ENCODE measurements at regions not wholly inside any gene's neighbourhood (a gene's known extent, or its start where the extent isn't known, plus 50 kb on each side); places are given as distances from the start of the nearest gene placed in this dataset.

- H3K27me3 ChIP-seq: no peaks in the 10 kb centered on the region
- no peaks in the 10 kb centered on the region for H4K20me1 ChIP-seq
- no peak overlapping the region for H3K4me2 ChIP-seq
- H3K9ac ChIP-seq: no peak overlapping the region
- no peak for TF ChIP-seq Cebpa-rat (IDR thresholded peaks at IDR 0.05)
- no peak overlapping the region for H3K27ac ChIP-seq
- H3K4me1 ChIP-seq: peaks cover 0 to 4% (median 0%) of the 10 kb centered on the region in 10 experiments; a peak in 2 of 20 replicates
- no peak overlapping the region for H3K4me3 ChIP-seq
- no peaks in the 10 kb centered on the region for H3K36me3 ChIP-seq
- H3K9me3 ChIP-seq (replicated peaks in 1 of 11): no peaks in the 10 kb centered on the region
Observed at GRCh38 chr2:147096671-147097070, 748.2 kb upstream of the ACVR2A start.

DNA sequence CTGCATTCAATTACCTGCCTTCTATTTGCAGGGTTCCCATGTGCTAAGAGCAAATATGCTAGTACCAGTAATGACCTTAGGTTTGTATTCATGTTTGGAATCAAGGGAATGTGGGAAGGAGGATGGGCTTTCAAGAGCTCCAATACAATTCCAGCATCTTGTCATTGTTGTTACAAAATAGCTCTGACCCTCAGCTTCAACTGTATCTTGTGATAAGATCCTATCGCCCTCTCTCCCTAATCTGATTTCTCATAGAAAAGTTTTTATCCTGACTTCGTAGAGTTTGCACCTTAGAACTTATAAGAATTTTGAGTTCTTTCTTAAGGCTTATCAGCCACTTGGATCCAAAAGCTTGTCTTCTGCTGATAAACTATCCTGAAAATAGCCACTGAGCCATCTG is 749.5 kb upstream of the ACVR2A start:
- Histone ChIP-seq H3K9ac (no peak overlapping the region), H3K4me2 (no peak overlapping the region), H3K27ac (no peak overlapping the region), H3K4me3 (no peak overlapping the region), H3K27me3 (no peaks in the 10 kb centered on the region), H3K36me3 (no peaks in the 10 kb centered on the region), H3K4me1 (peaks cover 0 to 4% (median 0%) of the 10 kb centered on the region in 10 experiments; a peak in 2 of 20 replicates), H4K20me1 (no peaks in the 10 kb centered on the region), H3K9me3 (replicated peaks in 1 of 11) (no peaks in the 10 kb centered on the region)
- no peak for TF ChIP-seq Cebpa-rat (IDR thresholded peaks at IDR 0.05)

GRCh38 chr2:147094077-147094476 is 750.8 kb upstream of the ACVR2A start:
- no peak for TF ChIP-seq Cebpa-rat (IDR thresholded peaks at IDR 0.05)
- Histone ChIP-seq H3K4me2 (no peak overlapping the region), H3K4me1 (peaks cover 0 to 4% (median 0%) of the 10 kb centered on the region in 10 experiments; a peak in 2 of 20 replicates), H3K4me3 (no peak overlapping the region), H3K9me3 (replicated peaks in 1 of 11) (no peaks in the 10 kb centered on the region), H3K9ac (no peak overlapping the region), H3K36me3 (no peaks in the 10 kb centered on the region), H4K20me1 (no peaks in the 10 kb centered on the region), H3K27ac (no peak overlapping the region), H3K27me3 (no peaks in the 10 kb centered on the region)

GRCh38 chr2:147092266-147092665 is 752.6 kb upstream of the ACVR2A start:
- Histone ChIP-seq H3K36me3 (no peaks in the 10 kb centered on the region), H3K4me3 (no peak overlapping the region), H3K4me2 (no peak overlapping the region), H3K9me3 (replicated peaks in 1 of 11) (no peaks in the 10 kb centered on the region), H3K4me1 (no peaks in the 10 kb centered on the region), H3K27me3 (no peaks in the 10 kb centered on the region), H3K27ac (no peak overlapping the region), H3K9ac (no peak overlapping the region), H4K20me1 (no peaks in the 10 kb centered on the region)
- TF ChIP-seq Cebpa-rat (IDR thresholded peaks at IDR 0.05): no peak

GRCh38 chr2:147091448-147091847 is 753.4 kb upstream of the ACVR2A start:
- H3K36me3 ChIP-seq: no peaks in the 10 kb centered on the region
- no peak overlapping the region for H3K27ac ChIP-seq
- no peak overlapping the region for H3K4me3 ChIP-seq
- no peak overlapping the region for H3K9ac ChIP-seq
- H3K9me3 ChIP-seq (replicated peaks in 1 of 11): no peaks in the 10 kb centered on the region
- H3K4me1 ChIP-seq: no peaks in the 10 kb centered on the region
- no peaks in the 10 kb centered on the region for H4K20me1 ChIP-seq
- H3K27me3 ChIP-seq: no peaks in the 10 kb centered on the region
- H3K4me2 ChIP-seq: no peak overlapping the region
- TF ChIP-seq Cebpa-rat (IDR thresholded peaks at IDR 0.05): no peak

GRCh38 chr2:147088871-147089270 is 756.0 kb upstream of the ACVR2A start:
- Histone ChIP-seq H3K36me3 (no peaks in the 10 kb centered on the region), H3K4me2 (no peak overlapping the region), H3K9ac (no peak overlapping the region), H3K4me1 (peaks cover 0 to 10% (median 0%) of the 10 kb centered on the region in 10 experiments; a peak in 4 of 20 replicates), H3K4me3 (no peak overlapping the region), H3K9me3 (replicated peaks in 1 of 11) (no peaks in the 10 kb centered on the region), H3K27ac (no peak overlapping the region), H4K20me1 (no peaks in the 10 kb centered on the region), H3K27me3 (no peaks in the 10 kb centered on the region)
- TF ChIP-seq Cebpa-rat (IDR thresholded peaks at IDR 0.05): no peak

DNA sequence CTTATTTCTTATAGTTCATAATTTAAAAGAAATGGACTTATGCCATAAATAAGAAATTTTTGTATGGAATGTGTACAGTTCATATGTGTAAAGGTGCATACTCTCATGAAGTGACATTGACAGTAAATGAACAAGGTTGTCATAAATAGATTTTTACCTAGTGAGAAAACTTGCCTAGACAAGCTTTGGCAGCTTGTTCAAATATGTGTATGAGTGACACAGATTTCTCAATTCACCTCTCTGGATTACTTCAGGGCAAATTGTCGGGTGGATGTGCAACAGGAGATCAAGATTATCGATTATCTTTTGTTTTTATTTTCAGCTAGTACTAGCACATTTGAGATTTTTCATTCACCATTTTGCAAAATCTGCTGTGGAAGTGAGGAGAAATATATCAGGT is 758.1 kb upstream of the ACVR2A start:
- Histone ChIP-seq H4K20me1 (no peaks in the 10 kb centered on the region), H3K27me3 (no peaks in the 10 kb centered on the region), H3K36me3 (no peaks in the 10 kb centered on the region), H3K4me3 (no peak overlapping the region), H3K4me2 (no peak overlapping the region), H3K4me1 (peaks cover 0 to 19% (median 0%) of the 10 kb centered on the region in 10 experiments; a peak in 4 of 20 replicates), H3K27ac (no peak overlapping the region), H3K9me3 (replicated peaks in 1 of 11) (no peaks in the 10 kb centered on the region), H3K9ac (no peak overlapping the region)
- no peak for TF ChIP-seq Cebpa-rat (IDR thresholded peaks at IDR 0.05)

DNA sequence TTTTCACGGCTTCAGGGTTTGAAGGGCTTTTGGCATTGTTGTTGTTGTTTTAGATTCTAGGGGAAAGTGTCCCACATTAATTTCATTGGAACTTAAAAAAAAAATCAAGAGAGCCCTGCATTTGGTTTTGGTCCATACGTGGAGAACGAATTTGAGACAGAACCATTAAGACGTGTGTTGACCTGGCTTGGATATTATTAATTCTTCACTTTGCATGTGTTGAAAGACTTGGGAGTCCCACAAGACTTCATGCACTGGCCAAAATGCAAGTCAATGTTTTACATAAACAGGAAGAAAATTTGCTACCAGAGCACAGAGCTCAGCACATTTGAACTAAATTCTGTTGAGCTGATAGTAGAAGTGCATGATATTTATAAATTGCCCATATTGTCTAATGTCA is 761.2 kb upstream of the ACVR2A start:
- H3K27ac ChIP-seq: no peak overlapping the region
- no peaks in the 10 kb centered on the region for H3K36me3 ChIP-seq
- H3K9ac ChIP-seq: no peak overlapping the region
- H4K20me1 ChIP-seq: no peaks in the 10 kb centered on the region
- peak overlapping the region in 3 of 11 experiments; percentile 1 to 60 (median 50); a peak in 4 of 22 replicates for H3K4me2 ChIP-seq
- H3K27me3 ChIP-seq: no peaks in the 10 kb centered on the region
- peaks cover 0 to 19% (median 0%) of the 10 kb centered on the region in 10 experiments; a peak in 4 of 20 replicates for H3K4me1 ChIP-seq
- TF ChIP-seq Cebpa-rat (IDR thresholded peaks at IDR 0.05): no peak
- H3K4me3 ChIP-seq: no peak overlapping the region
- no peaks in the 10 kb centered on the region for H3K9me3 ChIP-seq (replicated peaks in 1 of 11)

- Histone ChIP-seq H3K4me2 (peak overlapping the region in 3 of 11 experiments; percentile 1 to 60 (median 50); a peak in 4 of 22 replicates), H3K4me3 (no peak overlapping the region), H3K27me3 (no peaks in the 10 kb centered on the region), H3K36me3 (no peaks in the 10 kb centered on the region), H3K27ac (no peak overlapping the region), H3K4me1 (peaks cover 0 to 19% (median 0%) of the 10 kb centered on the region in 10 experiments; a peak in 4 of 20 replicates), H4K20me1 (no peaks in the 10 kb centered on the region), H3K9ac (no peak overlapping the region), H3K9me3 (replicated peaks in 1 of 11) (no peaks in the 10 kb centered on the region)
- no peak for TF ChIP-seq Cebpa-rat (IDR thresholded peaks at IDR 0.05)
Observed at GRCh38 chr2:147082850-147083522, 761.8 kb upstream of the ACVR2A start.

DNA sequence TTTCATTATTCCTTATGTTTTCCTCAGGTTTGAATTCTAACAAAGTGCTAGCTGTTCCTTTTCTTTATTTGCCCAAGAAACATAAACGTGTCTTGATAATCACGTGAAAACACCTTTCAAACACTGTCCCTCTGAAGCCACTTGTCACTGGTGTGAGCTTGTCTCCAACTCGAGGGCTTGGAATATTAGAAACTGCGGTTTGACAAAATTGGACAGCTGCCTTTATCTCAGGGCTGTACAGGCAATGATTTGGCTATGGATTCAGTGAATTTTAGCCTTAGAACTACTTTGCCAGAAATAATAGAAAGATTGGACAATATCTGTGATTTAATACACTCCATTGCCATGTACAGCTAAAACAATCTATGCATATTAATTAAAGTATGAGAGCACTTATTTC is 763.0 kb upstream of the ACVR2A start:
- Histone ChIP-seq H3K4me1 (peaks cover 0 to 19% (median 0%) of the 10 kb centered on the region in 10 experiments; a peak in 4 of 20 replicates), H3K27ac (no peak overlapping the region), H3K36me3 (no peaks in the 10 kb centered on the region), H3K9ac (no peak overlapping the region), H4K20me1 (no peaks in the 10 kb centered on the region), H3K4me2 (no peak overlapping the region), H3K9me3 (replicated peaks in 1 of 11) (no peaks in the 10 kb centered on the region), H3K27me3 (no peaks in the 10 kb centered on the region), H3K4me3 (no peak overlapping the region)
- TF ChIP-seq Cebpa-rat (IDR thresholded peaks at IDR 0.05): no peak
